RWPE1 (cell line): ENCODE measurements at regions not wholly inside any gene's neighbourhood (a gene's known extent, or its start where the extent isn't known, plus 50 kb on each side); places are given as distances from the start of the nearest gene placed in this dataset.
"Not testable (repeated sequence)": the region's sequence is repeated elsewhere in the genome, so short reads cannot be mapped to it uniquely, and the experiment has no call there.

Experiments
- CTCF ChIA-PET: fragments of 350-600 bp; sonication (Branson Sonifier 250); formaldehyde crosslinking; extraction: SDS; loops from one replicate; lab custom pipeline; 2021; lab: Yijun Ruan, JAX
- POLR2A ChIA-PET: fragments of 400-600 bp; formaldehyde crosslinking; extraction: SDS; loops from one replicate; lab custom pipeline; 2020; ENCODE audit warnings: antibody characterized with exemption; ENCODE audit not compliant: low non-redundant PET; lab: Yijun Ruan, JAX
- DNase-seq: peaks from one replicate; pipeline ENCODE4 v3.0.0; 2012; ENCODE audit warnings: low spot score
- H3K27ac ChIP-seq: fragments of 450-650 bp; 2 replicates; pipeline ENCODE4 v1.5.1; 2017
- CTCF ChIP-seq: fragments of 450-650 bp; conservative IDR thresholded peaks from 2 replicates; pipeline ENCODE4 v1.5.1; 2017; ENCODE audit warnings: low read depth, mild to moderate bottlenecking

GRCh38 chr11:103811870-103812455 lies 224.5 kb upstream of the DDI1 start:
- no peak overlapping the region for H3K27ac ChIP-seq
- POLR2A ChIA-PET, result no interaction called here
- CTCF ChIA-PET, result no interaction called here
- no peak for DNase-seq
- TF ChIP-seq CTCF, result no peak

- no peak overlapping the region for H3K27ac ChIP-seq
- CTCF ChIA-PET, result no interaction called here
Measured at GRCh38 chr11:103812680-103813079, 223.8 kb upstream of the DDI1 start.

GRCh38 chr11:103820345-103820744 lies 216.1 kb upstream of the DDI1 start:
- DNase-seq, CTCF ChIA-PET, POLR2A ChIA-PET, H3K27ac ChIP-seq: not testable (repeated sequence)

More at GRCh38 chr11:103812680-103813079, 223.8 kb upstream of the DDI1 start:
- no peak for TF ChIP-seq CTCF
- POLR2A ChIA-PET, result no interaction called here
- no peak for DNase-seq

GRCh38 chr11:103824116-103824515 lies 212.3 kb upstream of the DDI1 start:
- no peak for TF ChIP-seq CTCF
- CTCF ChIA-PET, result no interaction called here
- no peak for DNase-seq
- POLR2A ChIA-PET, result no interaction called here
- no peak overlapping the region for H3K27ac ChIP-seq

GRCh38 chr11:103825469-103825868 lies 211.0 kb upstream of the DDI1 start:
- no peak overlapping the region for H3K27ac ChIP-seq
- no peak for DNase-seq
- TF ChIP-seq CTCF, result no peak
- ChIA-PET POLR2A (no interaction called here), CTCF (no interaction called here)

- POLR2A ChIA-PET, result no interaction called here
- CTCF ChIA-PET, result no interaction called here
- H3K27ac ChIP-seq, result no peak overlapping the region
- DNase-seq, result no peak
- no peak for TF ChIP-seq CTCF
Measured at GRCh38 chr11:103826856-103827255, 209.6 kb upstream of the DDI1 start.

GRCh38 chr11:103829596-103829995 lies 206.8 kb upstream of the DDI1 start:
- ChIA-PET POLR2A (no interaction called here), CTCF (no interaction called here)
- DNase-seq, result no peak
- TF ChIP-seq CTCF, result no peak
- no peak overlapping the region for H3K27ac ChIP-seq
